ENCODE measurements at regions not wholly inside any gene's neighbourhood (a gene's known extent, or its start where the extent isn't known, plus 50 kb on each side); places are given as distances from the start of the nearest gene placed in this dataset.
A peak's percentile ranks its signal among the peaks of the same experiment; 100 is the strongest.
"Not testable (repeated sequence)": the region's sequence is repeated elsewhere in the genome, so short reads cannot be mapped to it uniquely, and the experiment has no call there.

GRCh38 chr1:58932859-58933598, 149.2 kb upstream of the JUN start:
- peak; percentile 87 for DNase-seq (ENCODE audit: low spot score)

DNA sequence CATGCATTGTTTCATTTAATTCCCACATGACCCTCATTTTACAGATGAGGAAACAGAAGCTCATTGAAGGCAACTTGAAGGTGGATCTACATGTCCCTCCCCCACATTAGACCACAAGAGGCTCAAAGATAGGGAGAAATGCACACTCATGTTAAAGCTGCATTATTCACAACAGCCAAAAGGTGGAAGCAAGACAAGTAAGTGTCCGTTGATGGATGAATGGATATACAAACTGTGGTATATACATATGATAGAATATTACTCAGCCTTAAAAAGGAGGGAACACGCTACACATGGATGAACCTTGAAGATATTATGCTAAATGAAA, 149.7 kb upstream of the JUN start:
- no peak for DNase-seq (ENCODE audit: low spot score)

- no peak for DNase-seq (ENCODE audit: low spot score)
These were observed 150.9 kb upstream of the JUN start for GRCh38 chr1:58934706-58935105.

DNA sequence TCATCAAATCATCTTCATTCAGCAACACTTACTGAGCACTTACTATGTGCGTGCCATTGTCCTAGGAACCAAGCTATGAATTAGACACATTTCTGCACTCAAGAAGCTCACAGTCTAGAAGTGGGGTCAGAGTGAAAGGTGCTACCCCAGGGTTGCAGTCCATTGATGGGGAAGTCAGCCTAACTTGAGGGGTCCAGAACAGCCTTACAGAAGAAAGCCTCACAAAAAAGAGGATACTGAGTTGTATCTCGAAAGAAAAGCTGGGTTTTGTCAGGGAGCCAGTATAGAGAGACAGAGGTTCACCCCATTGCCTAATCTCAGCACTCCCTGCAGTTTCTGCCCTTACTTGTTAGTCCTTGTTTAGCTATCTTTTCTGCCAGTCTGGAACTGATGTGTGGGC, 153.1 kb upstream of the JUN start:
- DNase-seq (ENCODE audit: low spot score): no peak

- DNase-seq (ENCODE audit: low spot score): no peak
These were observed 155.3 kb upstream of the JUN start for GRCh38 chr1:58939146-58939545.

DNA sequence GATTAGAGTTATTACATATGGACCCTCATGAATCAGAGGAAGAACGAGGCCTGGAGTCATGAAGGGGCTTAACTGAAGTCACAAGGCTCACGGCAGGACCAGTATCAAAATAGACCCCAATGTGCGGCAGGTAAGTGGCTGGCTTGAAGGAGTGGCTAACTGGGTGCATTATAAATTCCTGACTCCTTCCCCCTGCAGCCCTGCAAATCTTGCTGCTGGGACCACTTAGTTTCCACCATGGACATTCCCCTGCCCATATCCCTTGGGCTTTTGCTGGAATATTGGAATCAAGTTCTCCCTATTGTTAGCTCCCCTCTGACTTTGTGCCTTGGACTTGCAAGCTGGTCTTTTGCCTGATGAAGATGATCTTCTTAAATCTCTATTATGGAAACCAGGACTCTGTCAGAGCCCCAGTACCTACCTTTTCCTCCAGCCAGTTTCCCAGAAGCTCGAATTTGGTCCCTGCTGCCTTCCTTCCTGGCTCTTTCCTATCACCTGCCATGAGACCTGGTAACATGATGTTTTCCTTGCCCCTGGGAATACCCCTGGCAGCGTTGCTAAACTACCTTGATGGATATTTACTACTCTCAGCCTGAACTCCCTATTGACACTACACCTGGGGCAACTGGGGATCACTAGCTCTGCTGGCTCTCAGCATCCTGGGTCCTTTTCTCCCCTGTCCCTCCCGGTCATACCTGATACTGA, 156.0 kb upstream of the JUN start:
- no peak for DNase-seq (ENCODE audit: low spot score)

GRCh38 chr1:58941471-58942289, 157.8 kb upstream of the JUN start:
- DNase-seq (ENCODE audit: low spot score): no peak

DNA sequence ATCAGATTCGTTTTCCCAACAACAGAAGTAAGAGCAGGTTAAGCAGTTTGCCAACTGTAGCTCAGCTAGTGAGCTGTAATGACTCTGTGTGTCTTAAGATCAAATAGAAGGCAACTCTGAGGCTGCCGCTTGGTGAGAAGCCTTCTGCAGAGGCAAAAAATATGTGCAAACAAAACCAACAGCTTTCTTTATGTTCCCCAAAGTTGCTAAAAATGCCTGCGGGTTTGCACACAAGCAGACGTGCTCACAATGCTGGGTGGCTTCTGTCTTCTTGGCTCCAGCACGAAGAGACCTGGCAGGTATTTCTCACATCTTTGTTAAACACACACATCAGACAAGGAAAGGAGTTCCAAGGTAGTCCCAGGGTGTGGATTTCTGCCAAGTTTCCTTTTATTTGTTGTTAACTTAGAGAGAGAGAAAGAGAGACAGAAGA, 158.9 kb upstream of the JUN start:
- peak; percentile 38 for DNase-seq (ENCODE audit: low spot score)

DNA sequence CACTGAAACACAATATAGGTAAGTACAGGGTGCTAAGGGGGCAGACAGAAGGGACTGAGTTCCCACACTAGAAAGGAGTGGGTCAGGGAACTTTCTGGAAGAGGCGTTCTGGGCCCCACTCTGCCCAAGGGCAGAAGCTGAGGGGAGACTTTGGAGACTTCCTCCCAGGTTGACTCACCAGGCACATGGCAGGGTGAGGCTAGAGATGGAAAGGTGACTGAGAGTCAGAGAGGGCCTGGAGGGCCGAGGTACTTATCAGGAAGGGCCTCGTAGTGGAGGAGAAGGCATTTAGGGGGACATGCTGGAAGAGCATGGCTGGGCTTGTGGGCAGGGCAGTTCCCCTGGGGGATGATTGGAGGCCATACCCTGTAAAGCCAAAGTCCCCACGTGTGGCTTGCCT, 159.9 kb upstream of the JUN start:
- DNase-seq (ENCODE audit: low spot score): no peak

DNA sequence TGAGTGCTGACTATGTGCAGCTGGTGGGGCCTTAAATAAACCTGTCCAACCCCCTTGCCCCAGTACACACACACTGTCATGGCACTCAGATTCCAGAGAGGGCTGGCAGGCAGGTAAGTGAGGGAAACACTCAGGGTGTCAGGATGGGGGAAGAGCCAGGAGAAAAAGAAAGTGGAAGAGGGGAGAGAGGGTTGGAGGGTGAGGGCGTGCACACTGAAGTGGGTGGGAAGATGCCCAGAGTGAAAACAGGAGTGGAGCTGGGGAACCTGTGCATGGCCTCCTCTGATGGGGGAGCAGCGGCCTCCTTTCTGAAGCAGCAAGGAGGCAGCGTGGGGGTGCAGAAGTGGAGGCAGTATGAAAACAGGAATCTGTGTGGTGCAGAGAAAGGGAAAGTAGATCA, 160.6 kb upstream of the JUN start:
- DNase-seq (ENCODE audit: low spot score): no peak

- DNase-seq (ENCODE audit: low spot score): no peak
These were observed 162.5 kb upstream of the JUN start for GRCh38 chr1:58946390-58946789.

DNA sequence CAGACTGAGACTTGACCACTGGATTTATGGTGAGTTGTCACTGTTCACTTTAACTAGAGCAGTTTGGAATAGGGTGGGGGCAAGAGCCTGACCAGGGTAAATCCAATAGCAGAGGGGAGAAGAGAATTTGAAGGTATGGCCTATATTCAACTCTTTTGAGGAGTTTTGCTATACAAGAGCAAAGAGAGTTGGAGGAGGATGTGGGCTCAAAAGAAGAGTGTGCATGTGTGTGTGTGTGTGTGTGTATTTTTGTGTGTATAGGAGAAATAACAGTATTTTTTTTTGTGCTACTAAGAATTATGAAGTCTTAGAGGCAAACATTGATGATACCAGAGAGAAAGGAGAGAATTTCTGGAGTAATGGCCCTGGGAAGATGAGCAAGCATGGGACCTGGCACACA, 164.8 kb upstream of the JUN start:
- DNase-seq (ENCODE audit: low spot score): no peak

GRCh38 chr1:58949551-58950220, 165.8 kb upstream of the JUN start:
- DNase-seq (ENCODE audit: low spot score): no peak

DNA sequence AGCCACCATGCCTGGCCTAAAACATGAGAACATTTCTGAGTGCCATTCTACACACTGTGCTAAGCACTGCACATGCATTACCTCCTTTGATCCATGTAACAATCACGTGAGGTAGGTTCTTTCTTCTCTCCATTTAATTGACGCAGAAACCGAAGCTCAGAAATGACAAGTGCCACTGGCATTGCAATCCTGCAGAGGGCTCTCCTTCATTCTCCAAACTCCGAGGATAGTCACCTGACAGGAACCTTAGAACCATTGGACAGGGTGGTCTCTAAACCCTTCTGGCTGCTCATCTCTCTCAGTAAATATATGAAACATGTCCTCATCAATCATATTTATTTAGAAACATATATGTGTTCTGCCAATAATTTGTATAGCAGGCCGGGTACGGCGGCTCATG, 167.1 kb upstream of the JUN start:
- DNase-seq (ENCODE audit: low spot score): no peak

- DNase-seq (ENCODE audit: low spot score): not testable (repeated sequence)
These were observed 170.1 kb upstream of the JUN start for GRCh38 chr1:58953951-58954350.

- not testable (repeated sequence) for DNase-seq (ENCODE audit: low spot score)
These were observed 179.4 kb upstream of the JUN start for GRCh38 chr1:58963287-58963686.

DNA sequence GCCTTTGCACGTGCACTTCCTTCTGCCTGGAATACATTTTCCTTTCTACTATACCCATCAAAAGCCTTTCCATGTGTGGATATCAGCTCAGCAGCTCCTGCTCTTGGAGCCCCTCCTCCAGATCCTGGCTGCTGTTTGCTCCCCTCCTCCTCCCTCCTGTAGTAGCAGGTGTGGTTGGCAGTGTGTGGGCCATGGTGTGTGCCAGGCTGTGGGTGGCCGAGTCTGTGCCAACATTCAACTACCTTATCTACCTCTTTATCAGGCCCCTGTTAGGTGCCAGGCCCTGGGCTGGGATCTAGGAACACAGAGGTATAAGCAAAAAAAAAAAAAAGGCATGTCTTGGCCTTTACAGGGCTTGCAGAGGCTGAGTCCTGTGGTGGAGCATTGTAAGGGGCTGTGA, 180.6 kb upstream of the JUN start:
- peak; percentile 70 for DNase-seq (ENCODE audit: low spot score)

DNA sequence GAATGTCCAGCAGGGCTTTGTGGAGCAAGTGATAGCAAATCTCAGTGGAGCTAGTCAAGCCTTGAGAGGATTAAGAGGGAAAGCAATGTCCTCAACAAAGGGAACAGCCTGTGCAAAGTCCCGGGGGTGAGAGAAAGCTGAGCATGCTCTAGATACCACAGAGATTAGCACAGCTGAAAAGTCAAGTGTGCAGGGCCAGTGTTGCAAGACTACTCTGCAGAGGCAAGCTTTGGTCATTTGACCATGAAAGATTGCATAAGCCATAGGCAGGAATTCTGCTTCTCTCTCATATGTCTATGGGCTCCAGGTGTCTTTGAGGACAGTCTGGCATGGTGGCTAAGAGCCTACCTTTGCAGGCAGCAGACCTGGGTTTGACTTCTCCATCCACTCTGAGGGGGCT, 181.0 kb upstream of the JUN start:
- DNase-seq (ENCODE audit: low spot score): no peak

GRCh38 chr1:58966103-58966916, 182.5 kb upstream of the JUN start:
- DNase-seq (ENCODE audit: low spot score): no peak

DNA sequence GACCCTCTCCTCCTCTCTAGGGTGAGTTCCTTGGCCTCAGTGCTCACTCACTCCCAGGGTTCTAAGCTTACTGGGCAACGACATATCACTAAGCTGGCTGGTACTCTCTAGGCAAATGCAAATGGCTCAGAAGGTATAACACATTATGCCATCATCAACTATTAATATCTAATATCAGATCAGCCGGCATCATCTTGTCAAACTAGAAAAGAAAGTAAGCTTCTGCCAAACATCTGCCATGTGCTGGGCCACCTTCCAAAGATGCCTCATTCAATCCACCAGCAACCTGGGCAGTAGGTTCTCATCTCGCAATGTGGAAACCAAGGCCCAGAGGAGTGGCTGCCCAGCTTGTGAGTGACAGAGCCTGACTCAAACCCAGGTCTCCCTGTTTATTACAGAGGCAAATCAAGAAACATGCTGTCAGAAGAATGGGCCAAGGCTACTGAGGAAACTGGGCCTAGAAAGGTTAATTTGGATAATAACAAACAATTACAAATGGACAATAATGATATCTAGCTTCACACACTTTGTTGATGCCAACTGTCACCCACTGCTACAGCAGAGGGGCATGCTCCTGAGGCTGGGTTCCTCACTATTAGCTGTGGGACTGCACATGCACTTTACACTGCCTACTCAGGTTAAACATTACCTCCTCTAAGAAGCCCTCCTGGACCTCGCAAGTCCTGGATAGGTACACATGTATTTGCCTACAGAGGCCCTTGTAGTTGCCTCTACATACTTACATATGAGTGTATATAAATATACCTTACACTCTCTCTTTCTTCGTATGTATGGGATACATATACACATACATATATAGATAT, 183.3 kb upstream of the JUN start:
- no peak for DNase-seq (ENCODE audit: low spot score)

Measured in mucosa of gallbladder (tissue), 1 donor.